ENCODE measurements at regions not wholly inside any gene's neighbourhood (a gene's known extent, or its start where the extent isn't known, plus 50 kb on each side); places are given as distances from the start of the nearest gene placed in this dataset.

DNA sequence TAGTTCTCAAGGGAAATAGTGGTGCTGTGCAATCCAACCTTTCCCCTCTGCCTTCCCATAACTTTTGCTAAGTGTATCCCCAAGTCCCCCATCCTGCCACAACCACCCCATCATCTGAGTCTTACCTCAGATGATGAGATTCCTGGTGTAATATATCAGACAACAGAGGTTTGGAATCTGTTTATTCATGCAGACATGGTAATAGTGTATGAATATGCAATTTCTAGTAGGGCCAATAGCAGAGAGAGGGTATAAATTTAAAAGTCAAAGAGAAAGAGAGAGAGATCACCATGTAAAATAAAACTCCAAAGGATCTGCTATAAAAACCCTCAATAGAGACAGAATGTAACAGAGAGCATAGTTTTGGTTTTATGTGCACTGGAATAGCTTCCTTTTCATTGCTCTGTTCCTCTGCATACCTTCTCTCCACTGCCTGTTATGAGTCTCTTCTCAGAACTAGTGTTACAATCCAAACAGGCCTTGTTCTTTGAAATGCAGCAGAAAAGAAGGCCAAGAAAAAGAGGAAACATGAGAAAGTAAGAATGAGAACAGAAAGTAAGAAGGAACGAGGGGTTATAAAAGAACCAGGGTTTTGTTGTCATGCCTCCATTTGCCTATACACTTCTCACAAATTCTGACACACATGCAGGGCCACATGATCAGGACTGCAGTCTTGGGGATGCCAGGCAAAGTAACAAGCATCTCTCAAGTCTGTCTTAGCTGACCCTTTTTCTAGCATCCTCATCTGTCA lies 278.0 kb downstream of the CETN3 start:
- Histone ChIP-seq H3K4me3 (no peak overlapping the region), H3K27me3 (no peaks in the 10 kb centered on the region), H3K36me3 (no peaks in the 10 kb centered on the region), H3K27ac (peak overlapping the region in 1 of 5 donors; percentile 17), H3K9me3 (no peaks in the 10 kb centered on the region), H3K4me1 (peaks cover 0 to 22% (median 9%) of the 10 kb centered on the region in 4 donors)
- DNase-seq = no peak
- TF ChIP-seq, protein P1, sequence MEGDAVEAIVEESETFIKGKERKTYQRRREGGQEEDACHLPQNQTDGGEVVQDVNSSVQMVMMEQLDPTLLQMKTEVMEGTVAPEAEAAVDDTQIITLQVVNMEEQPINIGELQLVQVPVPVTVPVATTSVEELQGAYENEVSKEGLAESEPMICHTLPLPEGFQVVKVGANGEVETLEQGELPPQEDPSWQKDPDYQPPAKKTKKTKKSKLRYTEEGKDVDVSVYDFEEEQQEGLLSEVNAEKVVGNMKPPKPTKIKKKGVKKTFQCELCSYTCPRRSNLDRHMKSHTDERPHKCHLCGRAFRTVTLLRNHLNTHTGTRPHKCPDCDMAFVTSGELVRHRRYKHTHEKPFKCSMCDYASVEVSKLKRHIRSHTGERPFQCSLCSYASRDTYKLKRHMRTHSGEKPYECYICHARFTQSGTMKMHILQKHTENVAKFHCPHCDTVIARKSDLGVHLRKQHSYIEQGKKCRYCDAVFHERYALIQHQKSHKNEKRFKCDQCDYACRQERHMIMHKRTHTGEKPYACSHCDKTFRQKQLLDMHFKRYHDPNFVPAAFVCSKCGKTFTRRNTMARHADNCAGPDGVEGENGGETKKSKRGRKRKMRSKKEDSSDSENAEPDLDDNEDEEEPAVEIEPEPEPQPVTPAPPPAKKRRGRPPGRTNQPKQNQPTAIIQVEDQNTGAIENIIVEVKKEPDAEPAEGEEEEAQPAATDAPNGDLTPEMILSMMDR (IDR thresholded peaks at IDR 0.05) = no peak
- TF ChIP-seq POLR2A (IDR thresholded peaks at IDR 0.05) = no peak
- no peak for TF ChIP-seq EP300 (IDR thresholded peaks at IDR 0.05)
- TF ChIP-seq POLR2AphosphoS5 (IDR thresholded peaks at IDR 0.05) = no peak
- intact Hi-C loops (cut with DNase I; ENCODE audit: low total_unique reads) = no loop called here
- WGBS, 5 donors = 25 to 48% (median 44%) methylated on average over 1 of the region's 1 CpG

DNA sequence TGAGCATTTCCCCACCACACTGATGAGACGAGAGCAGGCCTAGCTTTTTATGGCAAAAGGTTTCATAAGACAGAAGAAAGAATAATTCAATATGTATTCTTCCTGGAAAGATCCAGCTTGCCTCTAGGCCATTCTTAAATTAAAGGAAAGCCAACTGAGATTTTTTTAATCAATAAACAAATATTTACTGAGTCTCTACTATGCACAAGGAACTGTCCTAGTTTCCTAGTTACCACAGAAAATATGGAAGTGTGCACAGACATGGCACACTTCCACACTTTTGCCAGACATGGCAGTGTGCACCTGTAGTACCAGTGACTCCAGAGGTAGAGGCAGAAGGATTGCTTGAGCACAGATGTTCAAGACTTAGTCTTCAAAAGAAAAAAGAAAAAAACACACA lies 281.0 kb downstream of the CETN3 start:
- H3K4me1 ChIP-seq = peaks cover 0 to 7% (median 3%) of the 10 kb centered on the region in 4 donors
- H3K4me3 ChIP-seq = no peak overlapping the region
- no peaks in the 10 kb centered on the region for H3K9me3 ChIP-seq
- TF ChIP-seq EP300 (IDR thresholded peaks at IDR 0.05) (no peak), POLR2A (IDR thresholded peaks at IDR 0.05) (no peak), POLR2AphosphoS5 (IDR thresholded peaks at IDR 0.05) (no peak)
- TF ChIP-seq, protein P1 (IDR thresholded peaks at IDR 0.05) = no peak
- no peaks in the 10 kb centered on the region for H3K36me3 ChIP-seq
- 74 to 96% (median 82%) methylated on average over 1 of the region's 1 CpG for WGBS, 5 donors
- intact Hi-C loops (cut with DNase I; ENCODE audit: low total_unique reads) = no loop called here
- no peaks in the 10 kb centered on the region for H3K27me3 ChIP-seq
- no peak for DNase-seq
- no peak overlapping the region for H3K27ac ChIP-seq

DNA sequence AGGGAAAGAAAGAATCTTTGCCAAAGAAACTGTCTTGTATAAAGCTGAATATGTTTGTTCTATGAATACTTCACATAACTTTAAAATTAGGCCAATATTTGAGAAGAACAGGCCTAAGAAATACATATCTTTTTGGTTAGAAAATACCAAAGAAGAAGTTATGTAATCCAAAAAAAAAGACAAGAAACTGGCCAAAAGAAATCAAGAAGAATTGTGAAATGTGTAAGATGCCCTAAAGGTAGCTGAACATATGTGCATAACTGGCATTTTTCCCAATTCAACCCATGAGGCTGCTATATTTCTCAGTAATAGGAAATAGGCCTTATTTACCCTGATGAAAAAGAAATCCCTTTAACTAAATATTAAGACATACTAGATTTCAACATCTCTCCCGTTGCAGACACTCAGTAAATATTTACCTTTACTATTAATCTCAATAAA lies 290.0 kb downstream of the CETN3 start:
- H3K27me3 ChIP-seq = no peaks in the 10 kb centered on the region
- no peak overlapping the region for H3K27ac ChIP-seq
- 9 to 17% (median 14%) methylated on average over 1 of the region's 1 CpG for WGBS, 5 donors
- TF ChIP-seq, protein P1 (IDR thresholded peaks at IDR 0.05) = no peak
- TF ChIP-seq POLR2AphosphoS5 (IDR thresholded peaks at IDR 0.05) = no peak
- TF ChIP-seq POLR2A (IDR thresholded peaks at IDR 0.05) = no peak
- no peak for TF ChIP-seq EP300 (IDR thresholded peaks at IDR 0.05)
- intact Hi-C loops (cut with DNase I; ENCODE audit: low total_unique reads) = no loop called here
- no peak overlapping the region for H3K4me3 ChIP-seq
- no peaks in the 10 kb centered on the region for H3K36me3 ChIP-seq
- DNase-seq = no peak
- H3K9me3 ChIP-seq = no peaks in the 10 kb centered on the region
- peaks cover 0 to 6% (median 0%) of the 10 kb centered on the region in 4 donors for H3K4me1 ChIP-seq

DNA sequence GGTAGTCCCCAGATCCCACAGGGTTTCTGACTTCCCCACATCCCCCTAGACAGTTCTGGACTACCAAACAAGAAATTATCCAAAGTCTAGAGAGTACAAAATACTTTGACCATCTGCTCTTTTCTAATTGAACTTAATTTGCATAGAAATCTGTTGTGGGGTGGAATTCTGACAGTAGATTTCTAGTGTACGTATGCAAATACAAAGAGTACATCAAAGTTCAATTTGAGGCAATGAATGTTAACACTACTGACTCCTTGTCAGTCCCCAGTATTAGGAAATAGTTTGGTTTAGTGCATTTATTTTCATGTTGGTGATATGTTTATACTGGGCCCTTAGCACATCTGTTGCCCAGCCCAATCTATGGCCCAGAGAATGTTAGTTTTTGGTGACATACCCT lies 292.6 kb downstream of the CETN3 start:
- TF ChIP-seq, protein P1 (IDR thresholded peaks at IDR 0.05) = no peak
- TF ChIP-seq EP300 (IDR thresholded peaks at IDR 0.05) (no peak), POLR2A (IDR thresholded peaks at IDR 0.05) (no peak), POLR2AphosphoS5 (IDR thresholded peaks at IDR 0.05) (no peak)
- intact Hi-C loops (cut with DNase I; ENCODE audit: low total_unique reads) = no loop called here
- no peak overlapping the region for H3K27ac ChIP-seq
- no peak overlapping the region for H3K4me3 ChIP-seq
- no peaks in the 10 kb centered on the region for H3K36me3 ChIP-seq
- DNase-seq = no peak
- no peaks in the 10 kb centered on the region for H3K27me3 ChIP-seq
- H3K4me1 ChIP-seq = peaks cover 0 to 6% (median 0%) of the 10 kb centered on the region in 4 donors
- WGBS, 5 donors = 93 to 100% (median 94%) methylated on average over 1 of the region's 1 CpG
- no peaks in the 10 kb centered on the region for H3K9me3 ChIP-seq

All from stomach (tissue), 8 donors.